ENCODE measurements at regions not wholly inside any gene's neighbourhood (a gene's known extent, or its start where the extent isn't known, plus 50 kb on each side); places are given as distances from the start of the nearest gene placed in this dataset.

DNA sequence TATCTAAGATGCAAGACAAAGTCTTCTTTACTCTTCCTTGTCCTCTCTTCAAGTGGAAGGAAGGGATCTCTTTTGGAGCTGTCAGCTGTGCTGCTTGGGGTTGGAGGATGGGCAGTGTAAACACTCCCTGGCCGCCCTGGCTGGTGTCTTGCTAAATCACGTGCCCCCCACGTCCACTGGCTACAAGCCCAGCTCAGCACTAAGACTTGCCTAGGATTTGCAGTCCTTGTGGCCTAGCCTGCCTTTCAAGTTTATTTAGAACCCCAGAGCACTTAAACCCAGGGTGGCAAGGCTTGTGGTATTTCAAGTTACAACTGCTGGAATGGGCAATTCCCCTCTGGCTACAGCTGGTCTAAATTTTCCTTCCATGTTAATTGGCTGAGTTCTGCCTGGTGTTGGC lies 272.4 kb upstream of the MYO3A start:
- Histone ChIP-seq H3K4me1 (no peaks in the 10 kb centered on the region), H3K27ac (no peak overlapping the region), H3K36me3 (no peaks in the 10 kb centered on the region), H3K9me3 (replicated peaks) (no peaks in the 10 kb centered on the region), H3K27me3 (peaks cover 7% of the 10 kb centered on the region; the same call in 1 of the 2 replicates), H3K4me3 (no peak overlapping the region)
- DNase-seq = no peak

DNA sequence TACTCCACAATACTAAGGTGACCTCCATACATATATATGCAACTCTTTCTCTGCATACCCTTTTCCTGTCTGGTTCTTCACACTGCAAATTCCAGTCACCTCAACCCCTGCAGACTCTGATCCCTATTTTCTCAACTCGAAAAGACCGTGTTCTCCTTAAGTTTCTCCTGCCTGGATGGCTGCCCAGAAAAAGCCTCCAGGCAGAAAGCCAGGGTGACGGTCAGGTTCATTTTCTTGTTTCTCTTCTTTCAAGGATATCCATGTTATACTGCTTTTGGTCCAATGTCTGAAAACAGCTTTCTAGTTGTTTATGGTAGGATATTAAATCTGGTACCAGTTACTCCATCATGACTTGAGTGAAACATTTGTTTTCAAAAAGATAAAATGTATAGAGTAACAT lies 267.8 kb upstream of the MYO3A start:
- DNase-seq = no peak

DNA sequence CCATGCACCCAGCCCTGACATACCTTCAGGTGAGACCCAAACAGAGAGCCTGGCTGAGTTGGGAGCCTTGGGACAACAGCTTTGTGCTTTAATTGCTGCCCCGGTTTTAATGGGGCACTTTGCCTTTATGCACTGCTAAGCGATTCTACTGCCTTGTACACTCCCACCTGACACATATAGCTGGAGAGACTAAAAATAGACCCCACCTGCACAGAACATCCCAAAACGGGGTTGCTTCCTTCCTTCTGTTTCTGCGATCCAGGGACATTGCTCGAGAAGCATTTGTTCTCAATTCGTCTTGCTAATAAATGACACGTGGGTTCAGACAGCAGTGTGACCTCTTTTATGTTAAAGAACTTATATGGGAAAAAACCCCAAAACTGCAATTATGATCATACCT lies 258.8 kb upstream of the MYO3A start:
- Histone ChIP-seq H3K27ac (no peak overlapping the region), H3K27me3 (no peaks in the 10 kb centered on the region; the same call in 1 of the 2 replicates), H3K4me3 (no peak overlapping the region), H3K4me1 (no peaks in the 10 kb centered on the region), H3K36me3 (no peaks in the 10 kb centered on the region), H3K9me3 (replicated peaks) (no peaks in the 10 kb centered on the region)
- DNase-seq = no peak

More for the DNA sequence above, 267.8 kb upstream of the MYO3A start:
- Histone ChIP-seq H3K9me3 (replicated peaks) (no peaks in the 10 kb centered on the region), H3K36me3 (no peaks in the 10 kb centered on the region), H3K27ac (no peak overlapping the region), H3K4me1 (no peaks in the 10 kb centered on the region), H3K4me3 (no peak overlapping the region), H3K27me3 (no peaks in the 10 kb centered on the region)

- no peaks in the 10 kb centered on the region; the same call in 1 of the 2 replicates for H3K27me3 ChIP-seq
- no peaks in the 10 kb centered on the region for H3K9me3 ChIP-seq (replicated peaks)
- no peak overlapping the region for H3K4me3 ChIP-seq
- no peaks in the 10 kb centered on the region for H3K4me1 ChIP-seq
- no peak overlapping the region for H3K27ac ChIP-seq
- no peak for DNase-seq
- no peaks in the 10 kb centered on the region for H3K36me3 ChIP-seq
Measured at GRCh38 chr10:25675615-25676014, 258.4 kb upstream of the MYO3A start.

DNA sequence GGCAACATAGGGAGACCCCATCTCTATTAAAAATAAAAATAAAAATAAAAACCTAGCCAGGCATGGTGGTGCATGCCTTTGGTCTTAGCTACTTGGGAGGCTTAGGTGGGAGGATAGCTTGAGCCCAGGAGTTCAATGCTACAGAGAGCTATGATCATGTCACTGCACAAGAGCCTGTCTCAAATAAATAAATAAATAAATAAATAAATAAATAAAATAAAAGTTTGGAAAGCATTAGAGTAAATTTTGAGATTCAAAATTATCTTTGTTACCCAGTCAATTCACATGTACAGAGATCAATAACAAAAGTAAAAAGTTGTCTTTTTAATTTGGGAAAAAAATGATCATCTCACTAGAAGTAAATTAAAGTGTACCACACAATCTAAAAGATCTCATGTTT lies 255.8 kb upstream of the MYO3A start:
- Histone ChIP-seq H3K36me3 (no peaks in the 10 kb centered on the region), H3K4me3 (no peak overlapping the region), H3K27me3 (no peaks in the 10 kb centered on the region; the same call in 1 of the 2 replicates), H3K4me1 (no peaks in the 10 kb centered on the region), H3K27ac (no peak overlapping the region), H3K9me3 (replicated peaks) (no peaks in the 10 kb centered on the region)
- no peak for DNase-seq

GRCh38 chr10:25678666-25679065 lies 255.4 kb upstream of the MYO3A start:
- Histone ChIP-seq H3K27me3 (no peaks in the 10 kb centered on the region; the same call in 1 of the 2 replicates), H3K9me3 (replicated peaks) (no peaks in the 10 kb centered on the region), H3K27ac (no peak overlapping the region), H3K36me3 (no peaks in the 10 kb centered on the region), H3K4me3 (no peak overlapping the region), H3K4me1 (no peaks in the 10 kb centered on the region)
- no peak for DNase-seq

DNA sequence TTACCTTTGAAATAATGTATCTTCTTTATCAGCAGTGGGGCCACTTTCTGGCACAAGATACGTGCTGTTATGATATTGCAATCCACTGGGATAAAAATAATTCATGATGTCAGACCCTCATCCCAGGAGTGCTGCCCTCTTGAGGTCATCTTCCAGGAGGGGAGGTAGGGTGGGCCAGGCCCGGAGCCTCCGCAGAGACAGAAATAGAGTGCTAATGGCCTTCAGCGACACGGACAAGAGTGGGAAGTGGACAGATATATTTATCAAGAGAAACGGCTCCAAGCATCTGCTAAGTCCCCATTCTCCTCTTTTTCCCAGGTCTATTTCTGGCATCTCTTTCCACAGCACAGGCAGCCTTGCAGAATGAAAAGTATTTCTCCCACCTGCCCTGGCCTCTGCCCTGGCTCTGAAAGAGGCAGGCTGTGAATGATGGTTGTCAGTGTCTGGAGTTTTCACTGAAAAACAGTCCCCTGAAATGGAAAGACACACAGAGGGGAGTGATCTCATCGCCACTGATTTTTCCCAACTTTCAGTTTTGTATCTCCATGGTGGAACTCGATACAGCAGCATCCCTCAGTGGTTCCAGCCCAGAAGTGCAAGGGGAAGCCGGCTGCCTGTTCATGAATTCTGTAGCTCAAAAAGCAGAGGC lies 251.7 kb upstream of the MYO3A start:
- peak; percentile 20 to 32 for DNase-seq
- H3K4me3 ChIP-seq = no peak overlapping the region
- H3K9me3 ChIP-seq (replicated peaks) = no peaks in the 10 kb centered on the region
- no peaks in the 10 kb centered on the region for H3K36me3 ChIP-seq
- H3K27ac ChIP-seq = no peak overlapping the region
- H3K4me1 ChIP-seq = no peaks in the 10 kb centered on the region
- H3K27me3 ChIP-seq = peaks cover 3% of the 10 kb centered on the region; the same call in 1 of the 2 replicates

DNA sequence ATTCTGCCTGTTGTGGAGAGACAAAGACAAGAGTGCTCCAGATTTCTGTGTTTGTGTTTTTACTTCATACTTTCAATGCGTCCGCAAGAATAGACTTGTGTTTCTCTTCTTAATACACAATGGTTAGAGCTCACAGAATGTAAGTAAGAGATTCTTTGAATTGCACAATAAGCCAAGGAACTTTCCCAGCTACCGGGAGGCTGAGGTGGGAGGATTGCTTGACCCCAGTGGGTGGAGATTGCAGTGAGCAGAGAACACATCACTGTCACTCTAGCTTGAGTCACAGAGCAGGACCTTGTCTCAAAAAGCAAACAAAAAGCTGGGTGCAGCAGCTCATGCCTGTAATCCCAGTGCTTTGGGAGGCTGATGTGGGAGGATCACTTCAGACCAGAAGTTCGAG lies 250.7 kb upstream of the MYO3A start:
- H3K27me3 ChIP-seq = peaks cover 3% of the 10 kb centered on the region; the same call in 1 of the 2 replicates
- no peaks in the 10 kb centered on the region for H3K9me3 ChIP-seq (replicated peaks)
- H3K36me3 ChIP-seq = no peaks in the 10 kb centered on the region
- no peaks in the 10 kb centered on the region for H3K4me1 ChIP-seq
- H3K4me3 ChIP-seq = no peak overlapping the region
- no peak for DNase-seq
- H3K27ac ChIP-seq = no peak overlapping the region

DNA sequence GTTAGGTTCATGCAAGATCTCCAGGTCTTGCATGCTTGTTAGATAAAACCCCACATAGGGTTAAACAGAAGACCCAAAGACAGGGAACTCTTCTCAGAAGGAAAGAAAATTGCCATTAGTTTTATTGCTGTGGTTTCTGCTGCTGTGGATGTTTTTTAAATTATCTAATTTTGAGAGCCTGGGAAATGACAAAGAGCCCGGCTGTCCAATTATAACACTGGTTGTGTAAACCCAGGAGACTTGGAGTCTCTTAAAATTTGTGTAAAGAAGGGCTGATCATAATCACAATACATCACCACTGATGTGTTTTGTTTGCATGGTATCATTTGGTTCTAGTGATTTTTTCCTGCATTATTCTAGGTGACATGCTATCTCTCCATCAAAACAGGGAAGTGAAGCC lies 246.5 kb upstream of the MYO3A start:
- Histone ChIP-seq H3K36me3 (no peaks in the 10 kb centered on the region), H3K27me3 (peaks cover 3% of the 10 kb centered on the region; the same call in 1 of the 2 replicates), H3K9me3 (replicated peaks) (no peaks in the 10 kb centered on the region), H3K27ac (no peak overlapping the region), H3K4me3 (no peak overlapping the region), H3K4me1 (no peaks in the 10 kb centered on the region)
- DNase-seq = no peak

DNA sequence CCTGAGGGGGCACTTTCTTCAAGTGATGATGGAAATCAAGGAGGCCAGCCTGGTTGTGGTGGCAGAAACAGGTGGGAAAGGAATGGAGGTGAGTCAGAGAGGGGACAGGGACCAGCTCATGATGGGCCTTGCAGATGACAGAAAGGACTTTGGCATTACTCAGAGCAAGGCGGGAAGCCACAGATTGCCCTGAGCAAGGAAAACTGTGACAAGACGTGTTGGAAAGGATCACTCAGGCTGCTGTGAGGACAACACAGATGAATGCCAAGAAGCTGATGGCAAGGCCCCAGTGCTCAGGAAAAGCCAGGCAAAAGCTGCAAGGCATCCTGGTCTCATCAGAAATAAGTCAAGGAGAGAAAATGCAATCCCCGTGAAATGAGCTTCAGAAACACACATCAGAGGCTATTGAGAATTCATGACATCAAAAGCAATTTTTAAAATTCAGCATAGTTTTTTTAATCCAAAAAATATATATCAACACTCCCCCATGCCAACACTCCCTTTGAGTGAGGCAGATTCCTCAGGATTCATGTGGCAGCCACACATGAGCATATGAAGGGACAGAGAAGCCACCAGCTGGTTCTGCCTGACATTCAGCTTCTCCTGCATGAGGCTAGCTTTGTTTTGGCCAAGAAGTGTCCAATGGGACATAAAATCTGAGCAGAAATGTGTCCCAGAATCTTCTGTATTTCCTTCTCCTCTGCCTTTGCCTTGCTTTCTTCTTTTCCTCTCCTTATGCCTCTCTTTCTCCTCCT lies 244.5 kb upstream of the MYO3A start:
- H3K27ac ChIP-seq = no peak overlapping the region
- H3K4me1 ChIP-seq = no peaks in the 10 kb centered on the region
- DNase-seq = no peak
- no peaks in the 10 kb centered on the region for H3K36me3 ChIP-seq
- H3K4me3 ChIP-seq = no peak overlapping the region
- H3K27me3 ChIP-seq = peaks cover 3% of the 10 kb centered on the region; the same call in 1 of the 2 replicates
- H3K9me3 ChIP-seq (replicated peaks) = no peaks in the 10 kb centered on the region

- Histone ChIP-seq H3K9me3 (replicated peaks) (no peaks in the 10 kb centered on the region), H3K27me3 (no peaks in the 10 kb centered on the region; the same call in 1 of the 2 replicates), H3K27ac (no peak overlapping the region), H3K4me3 (no peak overlapping the region), H3K36me3 (no peaks in the 10 kb centered on the region), H3K4me1 (no peaks in the 10 kb centered on the region)
- DNase-seq = no peak
Measured at GRCh38 chr10:25692761-25693160, 241.3 kb upstream of the MYO3A start.

DNA sequence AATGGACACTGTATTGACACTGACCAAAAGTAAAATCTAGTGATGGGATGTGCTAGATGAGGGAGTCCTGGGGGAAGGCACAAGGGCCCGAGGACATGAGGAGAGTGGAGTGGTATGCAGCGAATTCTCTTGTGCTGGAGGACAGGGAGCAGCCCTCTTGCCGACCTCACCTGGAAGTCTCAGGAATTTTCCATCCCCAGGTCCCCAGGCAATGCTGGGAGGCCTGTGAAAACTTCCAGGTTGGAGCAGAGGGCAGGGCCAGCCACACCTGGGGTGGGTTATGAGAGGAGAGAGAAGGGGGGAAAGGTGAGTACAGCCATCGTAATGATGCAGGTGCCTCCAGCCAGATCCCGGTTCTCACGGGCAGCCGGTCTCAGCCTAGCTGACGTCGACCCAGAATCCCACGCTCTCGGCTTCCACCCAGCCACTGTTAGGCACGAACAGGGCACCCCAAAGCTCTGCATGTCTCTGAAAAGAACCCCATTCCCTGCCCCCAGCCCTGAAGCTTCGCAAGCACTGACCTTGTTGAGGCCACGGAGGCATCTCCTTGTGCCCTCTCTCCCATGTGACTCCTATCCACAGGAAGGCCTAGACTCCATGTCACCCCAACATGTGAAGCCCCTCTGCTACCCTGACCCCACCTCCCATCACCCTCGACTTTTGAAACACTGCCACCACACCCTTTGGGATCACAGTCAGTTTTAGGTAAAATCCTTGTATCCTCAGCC lies 239.7 kb upstream of the MYO3A start:
- no peak for DNase-seq

DNA sequence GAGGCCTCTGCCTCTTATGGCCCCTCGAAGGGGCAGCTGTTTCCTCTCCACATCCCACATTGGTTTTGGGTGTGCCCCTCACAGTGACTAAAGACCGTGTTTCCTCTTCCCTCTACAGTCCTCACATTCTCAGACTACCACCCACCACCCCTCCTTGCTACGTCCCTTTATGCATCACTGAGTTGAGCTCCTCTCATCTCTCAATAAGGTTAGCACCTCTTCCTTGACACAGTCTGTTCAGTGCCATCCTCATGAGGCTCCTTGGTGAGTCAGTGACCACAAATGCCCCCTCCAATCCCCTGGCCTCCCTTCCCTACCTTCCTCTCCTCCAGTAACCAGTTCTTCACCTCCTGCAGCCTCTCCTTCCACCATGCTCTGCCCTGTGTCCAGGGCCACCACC lies 239.1 kb upstream of the MYO3A start:
- Histone ChIP-seq H3K27me3 (no peaks in the 10 kb centered on the region), H3K9me3 (replicated peaks) (no peaks in the 10 kb centered on the region), H3K27ac (no peak overlapping the region), H3K36me3 (no peaks in the 10 kb centered on the region), H3K4me3 (no peak overlapping the region), H3K4me1 (no peaks in the 10 kb centered on the region)
- peak; percentile 12 to 22 for DNase-seq

More for the DNA sequence above, 239.7 kb upstream of the MYO3A start:
- no peaks in the 10 kb centered on the region for H3K4me1 ChIP-seq
- H3K9me3 ChIP-seq (replicated peaks) = no peaks in the 10 kb centered on the region
- no peak overlapping the region for H3K27ac ChIP-seq
- H3K27me3 ChIP-seq = no peaks in the 10 kb centered on the region
- H3K4me3 ChIP-seq = no peak overlapping the region
- H3K36me3 ChIP-seq = no peaks in the 10 kb centered on the region

DNA sequence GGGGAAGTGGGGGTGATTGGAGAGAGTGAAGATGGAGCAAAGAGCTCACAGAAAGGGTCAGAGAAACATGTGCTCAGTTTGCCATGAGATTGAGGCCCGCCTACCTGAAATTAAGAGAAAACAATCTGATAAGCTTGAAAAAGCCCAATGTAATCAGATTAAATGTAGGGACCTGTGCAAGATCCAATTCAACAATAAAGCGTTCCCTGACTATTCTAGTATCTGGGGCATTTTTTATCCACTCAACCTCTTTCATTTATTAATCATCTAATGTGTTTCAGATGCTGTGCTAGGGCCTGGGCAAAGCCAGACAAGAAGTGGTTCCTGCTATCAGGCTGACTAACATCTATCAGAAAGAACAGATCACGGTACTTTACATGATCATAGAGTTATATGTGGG lies 238.4 kb upstream of the MYO3A start:
- Histone ChIP-seq H3K4me1 (no peaks in the 10 kb centered on the region), H3K27me3 (no peaks in the 10 kb centered on the region), H3K9me3 (replicated peaks) (no peaks in the 10 kb centered on the region), H3K4me3 (no peak overlapping the region), H3K36me3 (no peaks in the 10 kb centered on the region), H3K27ac (no peak overlapping the region)
- no peak for DNase-seq
